HEK293 (cell line): ENCODE measurements at regions not wholly inside any gene's neighbourhood (a gene's known extent, or its start where the extent isn't known, plus 50 kb on each side); places are given as distances from the start of the nearest gene placed in this dataset.
"Not testable (repeated sequence)": the region's sequence is repeated elsewhere in the genome, so short reads cannot be mapped to it uniquely, and the experiment has no call there.

Source experiments
- CTCF ChIA-PET: fragments of 350-600 bp; formaldehyde crosslinking; extraction: SDS; loops from one replicate; lab custom pipeline; 2021; ENCODE audit warnings: antibody characterized with exemption; lab: Yijun Ruan, JAX
- POLR2A ChIA-PET: fragments of 300-600 bp; formaldehyde crosslinking; extraction: SDS; loops from one replicate; lab custom pipeline; 2020; ENCODE audit warnings: antibody characterized with exemption, inconsistent platforms; lab: Yijun Ruan, JAX
- H3K27ac ChIP-seq: fragments of 200-500 bp; sonication (Bioruptor generic); 2 replicates; pipeline ENCODE4 v1.5.1; 2014; ENCODE audit warnings: low read depth, low read length, control low read depth, inconsistent platforms; ENCODE audit errors: extremely low read depth
- H3K36me3 ChIP-seq, 2 experiments: fragments of 200-500 bp in 1 of 2; sonication (Bioruptor generic) in 1 of 2; 1 replicate in 1 of 2; 2 replicates in 1 of 2; pipeline ENCODE4 v1.5.1; 2014 to 2017; ENCODE audit warnings: inconsistent platforms in 2 of 2, low read length in 2 of 2; ENCODE audit not compliant: control insufficient read depth in 2 of 2, insufficient read depth in 1 of 2
- H3K4me1 ChIP-seq: fragments of 200-500 bp; sonication (Bioruptor generic); 2 replicates; pipeline ENCODE4 v1.5.1; 2014; ENCODE audit warnings: mild to moderate bottlenecking, low read length, inconsistent platforms; ENCODE audit not compliant: control insufficient read depth, insufficient read depth
- H3K4me3 ChIP-seq: 2 replicates; pipeline ENCODE4 v1.5.1; 2011; ENCODE audit warnings: low read depth, mild to moderate bottlenecking, control low read depth, low read length, moderate library complexity
- H3K9me3 ChIP-seq: fragments of 200-500 bp; sonication (Bioruptor generic); 2 replicates; pipeline ENCODE4 v1.5.1; 2014; ENCODE audit warnings: low read depth, low read length, inconsistent platforms; ENCODE audit not compliant: control insufficient read depth, insufficient read depth
- GLI4 ChIP-seq: fragments of 450-650 bp; formaldehyde crosslinking; IDR thresholded peaks from 2 replicates; pipeline ENCODE4 v1.5.1; 2016; ENCODE audit warnings: missing biosample characterization, missing genetic modification characterization
- HOXA7 ChIP-seq: sonication (generic); formaldehyde crosslinking; IDR thresholded peaks from 2 replicates; pipeline ENCODE4 v1.8.1; 2022; ENCODE audit warnings: missing genetic modification reagents, borderline replicate concordance
- RBAK ChIP-seq: fragments of 450-650 bp; formaldehyde crosslinking; IDR thresholded peaks from 2 replicates; pipeline ENCODE4 v1.5.1; 2016; ENCODE audit warnings: missing biosample characterization, missing genetic modification characterization
- SCRT1 ChIP-seq: fragments of 450-650 bp; formaldehyde crosslinking; IDR thresholded peaks from 2 replicates; pipeline ENCODE4 v1.5.1; 2016; ENCODE audit warnings: missing biosample characterization, missing genetic modification characterization, borderline replicate concordance
- TRIM28 ChIP-seq: IDR thresholded peaks from 2 replicates; pipeline ENCODE4 v1.6.1; 2011; ENCODE audit warnings: low read length, control low read depth, borderline replicate concordance
- YY1 ChIP-seq: fragments of 450-650 bp; formaldehyde crosslinking; IDR thresholded peaks from 2 replicates; pipeline ENCODE4 v1.5.1; 2018; ENCODE audit warnings: missing biosample characterization, missing genetic modification characterization
- ZBTB44 ChIP-seq: fragments of 450-650 bp; IDR thresholded peaks from 2 replicates; pipeline ENCODE4 v1.5.1; 2018; ENCODE audit warnings: missing biosample characterization, mild to moderate bottlenecking, missing genetic modification characterization
- ZBTB48 ChIP-seq: fragments of 450-650 bp; formaldehyde crosslinking; IDR thresholded peaks from 2 replicates; pipeline ENCODE4 v1.5.1; 2016; ENCODE audit warnings: missing biosample characterization, missing genetic modification characterization
- ZFP41 ChIP-seq: fragments of 450-650 bp; formaldehyde crosslinking; IDR thresholded peaks from 2 replicates; pipeline ENCODE4 v1.5.1; 2016; ENCODE audit warnings: missing biosample characterization, missing genetic modification characterization, borderline replicate concordance
- ZFP69B ChIP-seq: fragments of 450-650 bp; formaldehyde crosslinking; IDR thresholded peaks from 2 replicates; pipeline ENCODE4 v1.5.1; 2016; ENCODE audit warnings: missing biosample characterization, missing genetic modification characterization
- ZNF121 ChIP-seq: fragments of 450-650 bp; formaldehyde crosslinking; IDR thresholded peaks from 2 replicates; pipeline ENCODE4 v1.5.1; 2016; ENCODE audit warnings: missing biosample characterization, missing genetic modification characterization
- ZNF18 ChIP-seq: fragments of 450-650 bp; formaldehyde crosslinking; IDR thresholded peaks from 2 replicates; pipeline ENCODE4 v1.5.1; 2016; ENCODE audit warnings: missing biosample characterization, missing genetic modification characterization
- ZNF19 ChIP-seq: fragments of 450-650 bp; formaldehyde crosslinking; IDR thresholded peaks from 2 replicates; pipeline ENCODE4; 2016; ENCODE audit warnings: missing biosample characterization, missing genetic modification characterization, low read depth
- ZNF223 ChIP-seq: fragments of 450-650 bp; formaldehyde crosslinking; IDR thresholded peaks from 2 replicates; pipeline ENCODE4 v1.5.1; 2016; ENCODE audit warnings: missing biosample characterization, missing genetic modification characterization
- ZNF394 ChIP-seq: fragments of 450-650 bp; formaldehyde crosslinking; IDR thresholded peaks from 2 replicates; pipeline ENCODE4 v1.5.1; 2016; ENCODE audit warnings: missing biosample characterization, missing genetic modification characterization, mild to moderate bottlenecking, moderate library complexity, borderline replicate concordance
- ZNF488 ChIP-seq: fragments of 450-650 bp; formaldehyde crosslinking; IDR thresholded peaks from 2 replicates; pipeline ENCODE4 v1.5.1; 2016; ENCODE audit warnings: missing biosample characterization, missing genetic modification characterization
- ZNF521 ChIP-seq: fragments of 450-650 bp; formaldehyde crosslinking; IDR thresholded peaks from 2 replicates; pipeline ENCODE4 v1.5.1; 2017; ENCODE audit warnings: missing biosample characterization, mild to moderate bottlenecking, missing genetic modification characterization
- ZNF555 ChIP-seq: fragments of 450-650 bp; formaldehyde crosslinking; conservative IDR thresholded peaks from 2 replicates; pipeline ENCODE4 v1.5.1; 2017; ENCODE audit warnings: missing biosample characterization, mild to moderate bottlenecking, missing genetic modification characterization, inconsistent platforms
- ZNF571 ChIP-seq: fragments of 450-650 bp; formaldehyde crosslinking; IDR thresholded peaks from 2 replicates; pipeline ENCODE4 v1.5.0; 2017; ENCODE audit warnings: missing biosample characterization, missing genetic modification characterization
- ZNF596 ChIP-seq: fragments of 450-650 bp; IDR thresholded peaks from 2 replicates; pipeline ENCODE4 v1.5.0; 2018; ENCODE audit warnings: missing biosample characterization, mild to moderate bottlenecking, missing genetic modification characterization, moderate library complexity
- ZNF610 ChIP-seq: fragments of 450-650 bp; formaldehyde crosslinking; IDR thresholded peaks from 2 replicates; pipeline ENCODE4 v1.5.1; 2016; ENCODE audit warnings: missing biosample characterization, missing genetic modification characterization, borderline replicate concordance
- ZNF639 ChIP-seq: fragments of 450-650 bp; formaldehyde crosslinking; IDR thresholded peaks from 2 replicates; pipeline ENCODE4 v1.5.1; 2016; ENCODE audit warnings: missing biosample characterization, missing genetic modification characterization
- ZNF660 ChIP-seq: fragments of 450-650 bp; IDR thresholded peaks from 2 replicates; pipeline ENCODE4 v1.5.1; 2018; ENCODE audit warnings: missing biosample characterization, mild to moderate bottlenecking, missing genetic modification characterization
- ZNF664 ChIP-seq: fragments of 450-650 bp; formaldehyde crosslinking; IDR thresholded peaks from 2 replicates; pipeline ENCODE4 v1.5.1; 2016; ENCODE audit warnings: missing biosample characterization, missing genetic modification characterization
- ZNF707 ChIP-seq: fragments of 450-650 bp; formaldehyde crosslinking; IDR thresholded peaks from 2 replicates; pipeline ENCODE4 v1.5.1; 2016; ENCODE audit warnings: missing biosample characterization, missing genetic modification characterization

GRCh38 chr1:90291431-90292216, 296.7 kb downstream of the ZNF326 start:
- Histone ChIP-seq H3K36me3 (no peaks in the 10 kb centered on the region), H3K9me3 (no peaks in the 10 kb centered on the region), H3K27ac (no peak overlapping the region), H3K4me1 (no peaks in the 10 kb centered on the region), H3K4me3 (no peak overlapping the region)
- no peak for TF ChIP-seq ZNF394 (tag by site-specific recombination)
- no peak for TF ChIP-seq ZFP69B (tag by site-specific recombination)
- TF ChIP-seq ZNF610 (tag by site-specific recombination), result no peak
- TF ChIP-seq ZNF521 (tag by site-specific recombination), result no peak
- no peak for TF ChIP-seq ZBTB44 (tag by site-specific recombination)
- TF ChIP-seq ZNF664, result no peak
- TF ChIP-seq ZNF121 (tag by site-specific recombination), result no peak
- no peak for TF ChIP-seq ZNF660
- no peak for TF ChIP-seq YY1 (tag by site-specific recombination)
- TF ChIP-seq ZFP41 (tag by site-specific recombination), result no peak
- TF ChIP-seq TRIM28, result no peak
- TF ChIP-seq ZNF571 (tag by site-specific recombination), result no peak
- no peak for TF ChIP-seq HOXA7 (CRISPR knock-in tag)
- no peak for TF ChIP-seq RBAK (tag by site-specific recombination)
- no peak for TF ChIP-seq ZBTB48 (tag by site-specific recombination)
- TF ChIP-seq ZNF18 (tag by site-specific recombination), result no peak
- TF ChIP-seq ZNF555 (tag by site-specific recombination), result no peak
- TF ChIP-seq ZNF223 (tag by site-specific recombination), result no peak
- TF ChIP-seq GLI4 (tag by site-specific recombination), result no peak
- TF ChIP-seq ZNF707, result no peak
- ChIA-PET POLR2A (no interaction called here), CTCF (no interaction called here)

GRCh38 chr1:90282811-90283210, 287.9 kb downstream of the ZNF326 start:
- no peaks in the 10 kb centered on the region for H3K36me3 ChIP-seq
- no peaks in the 10 kb centered on the region for H3K9me3 ChIP-seq
- TF ChIP-seq ZNF639 (no peak), ZNF596 (no peak), SCRT1 (tag by site-specific recombination) (no peak), ZNF488 (tag by site-specific recombination) (no peak), ZNF19 (tag by site-specific recombination) (no peak)
- TF ChIP-seq, all 188 proteins: peak for 0
- POLR2A ChIA-PET, result no interaction called here
- H3K4me3 ChIP-seq, result no peak overlapping the region
- no peaks in the 10 kb centered on the region for H3K4me1 ChIP-seq
- no peak overlapping the region for H3K27ac ChIP-seq
- CTCF ChIA-PET, result interaction anchor here (0.6 to 1.0 kb wide), 2 partner anchors 8 to 198 kb away, joined by 3 read pairs; no protein-coding TSS in a partner anchor

GRCh38 chr1:90281886-90282285, 287.0 kb downstream of the ZNF326 start:
- H3K9me3 ChIP-seq, H3K36me3 ChIP-seq, H3K27ac ChIP-seq, H3K4me1 ChIP-seq, H3K4me3 ChIP-seq, POLR2A ChIA-PET, CTCF ChIA-PET: not testable (repeated sequence)
